ENCODE measurements at regions not wholly inside any gene's neighbourhood (a gene's known extent, or its start where the extent isn't known, plus 50 kb on each side); places are given as distances from the start of the nearest gene placed in this dataset.
"Not testable (repeated sequence)": the region's sequence is repeated elsewhere in the genome, so short reads cannot be mapped to it uniquely, and the experiment has no call there.

- in situ Hi-C loops (cut with HindIII; ENCODE audit: low sequenced_read_pairs), result no loop called here
Observed at GRCh38 chr2:53378791-53379190, 388.8 kb upstream of the CHAC2 start.

GRCh38 chr2:53373126-53373525 lies 394.5 kb upstream of the CHAC2 start:
- in situ Hi-C loops (cut with HindIII; ENCODE audit: low sequenced_read_pairs), result no loop called here

DNA sequence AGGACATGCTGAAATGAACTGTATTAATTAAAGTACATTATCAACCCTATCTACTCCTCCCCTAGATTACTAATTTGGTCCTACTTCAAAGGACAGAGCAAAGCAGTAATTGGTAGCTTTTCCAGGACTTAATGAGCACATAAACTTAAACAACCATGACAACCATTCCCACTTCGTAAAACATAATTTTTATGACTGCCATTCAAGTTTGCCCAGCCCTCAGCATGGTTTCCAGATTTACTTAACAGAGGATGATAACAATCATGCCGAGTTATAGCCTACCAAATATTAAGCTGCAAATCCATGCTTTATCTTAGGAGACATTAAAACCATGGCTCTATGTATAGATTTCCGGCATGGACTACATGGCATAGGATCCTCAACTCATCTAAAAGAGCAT lies 401.1 kb upstream of the CHAC2 start:
- in situ Hi-C loops (cut with HindIII; ENCODE audit: low sequenced_read_pairs), result no loop called here

- in situ Hi-C loops (cut with HindIII; ENCODE audit: low sequenced_read_pairs), result no loop called here
Observed at GRCh38 chr2:53362934-53363333, 404.7 kb upstream of the CHAC2 start.

- in situ Hi-C loops (cut with HindIII; ENCODE audit: low sequenced_read_pairs), result no loop called here
Observed at GRCh38 chr2:53356291-53356905, 411.2 kb upstream of the CHAC2 start.

DNA sequence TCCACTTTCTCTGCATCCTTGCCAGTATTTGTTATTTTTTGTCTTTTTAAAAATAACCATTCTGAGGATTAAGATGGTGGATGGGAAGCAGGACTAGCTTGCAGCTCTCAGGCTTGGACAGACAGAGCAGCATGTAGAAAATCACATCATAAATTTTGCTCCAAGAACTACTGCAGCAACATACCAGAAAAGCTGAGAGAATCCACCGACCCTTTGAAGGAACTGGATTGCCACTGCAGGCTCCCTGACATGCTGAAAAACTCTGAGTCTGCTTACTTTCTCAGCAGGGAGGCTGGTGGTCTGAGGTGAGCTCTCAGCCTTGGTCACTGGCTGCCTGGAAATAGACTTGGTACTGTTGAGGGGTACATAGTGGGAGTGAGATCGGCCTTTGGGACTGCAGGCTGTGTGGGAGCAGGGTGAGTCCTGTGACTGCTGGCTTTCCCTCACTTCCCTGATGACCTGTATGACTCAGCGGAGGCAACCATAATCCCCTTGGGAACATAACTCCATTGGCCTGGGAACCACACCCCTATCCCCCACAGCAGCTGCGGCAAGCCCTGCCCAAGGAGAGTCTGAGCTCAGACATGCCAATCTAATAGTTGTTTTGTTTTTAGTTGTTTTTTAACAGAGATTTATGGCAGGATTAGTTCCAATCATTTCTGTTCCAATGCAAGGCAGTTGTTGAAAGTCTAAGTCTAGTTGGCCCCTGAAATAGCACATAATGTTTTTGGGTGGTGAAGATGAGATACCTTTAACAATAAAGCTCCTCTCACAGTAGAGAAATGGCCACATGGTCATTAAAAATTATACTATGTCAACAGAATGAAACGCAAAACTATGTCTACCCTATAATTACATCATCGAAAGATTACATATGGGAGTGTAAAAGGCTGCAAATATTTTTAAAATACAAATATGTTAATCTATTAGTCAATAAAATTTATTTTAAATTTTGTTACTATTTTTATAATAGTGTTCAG lies 414.2 kb upstream of the CHAC2 start:
- in situ Hi-C loops (cut with HindIII; ENCODE audit: low sequenced_read_pairs), result no loop called here

DNA sequence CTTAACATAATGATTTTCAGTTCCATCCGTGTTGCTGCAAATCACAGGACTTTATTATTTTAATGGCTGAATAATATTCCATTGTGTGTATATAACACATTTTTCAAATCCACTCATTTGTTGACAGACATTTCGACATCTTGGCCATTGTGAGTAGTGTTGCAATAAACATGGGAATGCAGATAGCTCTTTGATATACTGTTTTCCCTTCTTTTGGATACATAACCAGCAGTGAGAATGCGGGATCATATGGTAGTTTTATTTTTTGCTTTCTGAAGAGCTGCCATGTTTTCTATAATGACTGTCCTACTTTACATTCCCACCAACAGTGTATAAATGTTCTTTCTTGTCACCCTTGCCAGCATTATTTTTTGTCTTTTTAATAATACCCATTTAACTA lies 420.3 kb upstream of the CHAC2 start:
- in situ Hi-C loops (cut with HindIII; ENCODE audit: low sequenced_read_pairs), result no loop called here

GRCh38 chr2:53342248-53342647 lies 425.4 kb upstream of the CHAC2 start:
- in situ Hi-C loops (cut with HindIII; ENCODE audit: low sequenced_read_pairs), result no loop called here

DNA sequence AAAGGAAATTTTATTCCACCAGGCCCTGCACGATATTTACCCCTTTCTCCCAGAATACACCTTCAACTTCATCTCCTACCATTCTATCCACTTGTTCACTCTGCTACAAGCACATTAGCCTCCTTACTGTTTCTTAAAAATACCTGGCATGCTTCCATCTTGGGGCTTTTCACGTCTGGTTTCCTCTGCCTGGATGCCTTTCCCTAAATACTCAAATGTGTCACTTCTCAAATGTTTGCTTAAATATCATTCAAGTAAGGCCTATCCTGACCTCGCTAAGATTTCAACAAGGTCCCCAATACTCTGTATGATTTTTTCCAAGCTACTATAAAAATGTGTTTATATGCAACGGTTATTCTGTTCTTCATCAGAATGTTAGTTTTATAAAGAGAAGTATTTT lies 433.0 kb upstream of the CHAC2 start:
- in situ Hi-C loops (cut with HindIII; ENCODE audit: low sequenced_read_pairs), result no loop called here

DNA sequence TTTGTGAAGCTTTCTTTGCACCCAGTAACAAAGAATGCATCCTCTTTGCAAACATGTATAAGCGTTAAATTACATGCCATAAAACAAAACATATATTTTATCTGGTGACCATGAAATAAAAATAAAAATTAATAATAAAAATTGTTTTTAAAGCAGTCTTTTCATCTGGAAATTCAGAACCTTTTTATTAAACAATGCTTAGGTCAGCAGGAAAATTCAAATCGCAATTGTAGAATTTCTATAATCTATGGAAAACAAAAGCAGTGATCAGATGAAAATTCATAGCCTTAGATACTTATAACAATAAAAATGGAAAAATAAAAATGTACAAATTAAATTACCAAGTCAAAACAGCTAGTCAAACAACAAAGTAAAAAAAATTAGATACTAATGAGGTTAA lies 435.9 kb upstream of the CHAC2 start:
- in situ Hi-C loops (cut with HindIII; ENCODE audit: low sequenced_read_pairs), result no loop called here

GRCh38 chr2:53317861-53318260 lies 449.7 kb upstream of the CHAC2 start:
- in situ Hi-C loops (cut with HindIII; ENCODE audit: low sequenced_read_pairs), result no loop called here

DNA sequence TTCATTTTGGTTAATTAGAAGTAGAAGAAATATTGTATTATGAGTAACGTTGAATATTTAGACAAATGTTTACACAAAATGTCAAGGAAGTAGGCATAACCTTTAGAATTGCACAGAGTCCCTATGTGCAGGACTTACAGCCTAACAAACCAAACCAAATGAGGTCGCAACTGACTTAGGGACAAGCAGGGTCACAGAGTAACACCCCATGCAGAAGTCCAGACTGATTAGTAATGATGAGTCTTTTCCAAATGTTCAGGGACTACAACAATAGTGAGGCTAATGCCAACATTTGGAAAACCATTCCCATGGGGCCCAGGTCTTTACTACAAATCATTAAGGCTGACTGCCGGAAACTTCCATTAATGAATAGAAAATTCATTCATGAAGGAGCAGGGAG lies 452.5 kb upstream of the CHAC2 start:
- in situ Hi-C loops (cut with HindIII; ENCODE audit: low sequenced_read_pairs), result no loop called here

- in situ Hi-C loops (cut with HindIII; ENCODE audit: low sequenced_read_pairs), result no loop called here
Observed at GRCh38 chr2:53314718-53315117, 452.9 kb upstream of the CHAC2 start.

GRCh38 chr2:53313644-53314043 lies 454.0 kb upstream of the CHAC2 start:
- in situ Hi-C loops (cut with HindIII; ENCODE audit: low sequenced_read_pairs), result not testable (repeated sequence)

DNA sequence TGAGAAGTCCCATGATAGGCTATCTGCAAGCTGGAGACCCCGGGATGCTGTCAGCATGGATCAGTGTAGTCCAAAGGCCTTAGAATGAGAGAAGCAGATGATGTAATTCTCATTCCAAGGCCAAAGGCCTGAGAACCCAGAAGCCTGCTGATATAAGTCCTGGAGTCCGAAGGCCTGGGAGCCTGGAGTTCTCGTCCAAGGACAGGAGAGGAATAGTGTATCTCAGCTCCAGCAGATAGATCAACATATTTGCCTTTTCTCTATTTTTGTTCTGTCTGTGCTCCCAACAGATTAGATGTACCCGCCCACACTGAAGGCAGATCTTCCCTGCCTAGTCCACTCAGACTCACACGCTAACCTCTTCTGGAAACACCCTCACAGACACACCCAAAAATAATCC lies 454.9 kb upstream of the CHAC2 start:
- in situ Hi-C loops (cut with HindIII; ENCODE audit: low sequenced_read_pairs), result no loop called here

DNA sequence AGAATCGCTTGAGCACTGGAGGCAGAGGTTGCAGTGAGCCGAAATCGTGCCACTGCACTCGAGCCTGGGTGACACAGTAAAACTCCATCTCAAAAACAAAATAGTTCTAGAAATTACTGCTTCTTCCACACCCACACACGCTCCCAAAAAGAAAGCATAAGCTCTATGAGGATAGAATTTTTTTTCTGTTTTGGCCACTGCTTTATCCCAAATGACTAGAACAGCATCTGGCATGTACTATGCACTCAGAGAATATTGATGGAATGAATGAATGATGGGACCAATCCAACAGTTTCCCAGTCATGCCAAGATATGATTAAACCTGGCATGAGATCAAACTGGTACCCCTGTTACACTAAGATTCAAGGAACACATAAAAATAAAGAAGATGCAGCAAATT lies 455.4 kb upstream of the CHAC2 start:
- in situ Hi-C loops (cut with HindIII; ENCODE audit: low sequenced_read_pairs), result no loop called here

DNA sequence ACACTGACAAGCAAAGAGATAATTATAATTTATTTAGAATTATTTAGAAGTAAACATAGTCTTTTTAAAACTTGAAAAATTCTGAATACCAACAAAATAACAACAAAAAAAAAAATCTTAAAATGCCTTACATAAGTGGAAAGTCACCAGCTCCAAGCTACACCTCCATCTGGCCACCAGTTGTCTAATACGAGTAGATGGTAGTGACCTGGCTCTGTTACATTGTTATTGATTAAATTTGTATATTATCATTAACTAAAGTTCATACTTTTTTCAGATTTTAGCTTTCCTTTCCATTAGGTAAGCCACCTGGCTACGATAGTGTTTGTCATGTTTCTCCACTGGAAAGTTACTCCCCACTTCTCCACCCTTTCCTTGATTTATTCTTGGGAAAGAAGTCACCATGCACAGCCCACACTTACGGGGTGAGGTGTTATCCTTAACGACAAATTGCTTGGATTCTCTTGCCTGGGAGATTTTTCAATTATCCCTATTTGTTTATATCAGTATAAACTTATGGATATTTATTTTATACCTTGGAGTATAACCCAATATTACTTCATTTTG lies 464.5 kb upstream of the CHAC2 start:
- in situ Hi-C loops (cut with HindIII; ENCODE audit: low sequenced_read_pairs), result no loop called here

- in situ Hi-C loops (cut with HindIII; ENCODE audit: low sequenced_read_pairs), result no loop called here
Observed at GRCh38 chr2:53302455-53302854, 465.1 kb upstream of the CHAC2 start.

GRCh38 chr2:53289309-53290006 lies 478.1 kb upstream of the CHAC2 start:
- in situ Hi-C loops (cut with HindIII; ENCODE audit: low sequenced_read_pairs), result no loop called here

GRCh38 chr2:53286345-53286744 lies 481.3 kb upstream of the CHAC2 start:
- in situ Hi-C loops (cut with HindIII; ENCODE audit: low sequenced_read_pairs), result no loop called here

GRCh38 chr2:53275743-53276142 lies 491.9 kb upstream of the CHAC2 start:
- in situ Hi-C loops (cut with HindIII; ENCODE audit: low sequenced_read_pairs), result no loop called here
